ENCODE measurements at regions not wholly inside any gene's neighbourhood (a gene's known extent, or its start where the extent isn't known, plus 50 kb on each side); places are given as distances from the start of the nearest gene placed in this dataset.

GRCh38 chr4:62360156-62360545, 1160.0 kb downstream of the ADGRL3 start:
- no peak overlapping the region for H3K4me3 ChIP-seq (ENCODE audit: low read depth, low read length)
- in situ Hi-C loops (cut with HindIII; ENCODE audit: low sequenced_read_pairs): no loop called here
- no peak for DNase-seq (ENCODE audit: low read depth)
- TF ChIP-seq, protein P1, sequence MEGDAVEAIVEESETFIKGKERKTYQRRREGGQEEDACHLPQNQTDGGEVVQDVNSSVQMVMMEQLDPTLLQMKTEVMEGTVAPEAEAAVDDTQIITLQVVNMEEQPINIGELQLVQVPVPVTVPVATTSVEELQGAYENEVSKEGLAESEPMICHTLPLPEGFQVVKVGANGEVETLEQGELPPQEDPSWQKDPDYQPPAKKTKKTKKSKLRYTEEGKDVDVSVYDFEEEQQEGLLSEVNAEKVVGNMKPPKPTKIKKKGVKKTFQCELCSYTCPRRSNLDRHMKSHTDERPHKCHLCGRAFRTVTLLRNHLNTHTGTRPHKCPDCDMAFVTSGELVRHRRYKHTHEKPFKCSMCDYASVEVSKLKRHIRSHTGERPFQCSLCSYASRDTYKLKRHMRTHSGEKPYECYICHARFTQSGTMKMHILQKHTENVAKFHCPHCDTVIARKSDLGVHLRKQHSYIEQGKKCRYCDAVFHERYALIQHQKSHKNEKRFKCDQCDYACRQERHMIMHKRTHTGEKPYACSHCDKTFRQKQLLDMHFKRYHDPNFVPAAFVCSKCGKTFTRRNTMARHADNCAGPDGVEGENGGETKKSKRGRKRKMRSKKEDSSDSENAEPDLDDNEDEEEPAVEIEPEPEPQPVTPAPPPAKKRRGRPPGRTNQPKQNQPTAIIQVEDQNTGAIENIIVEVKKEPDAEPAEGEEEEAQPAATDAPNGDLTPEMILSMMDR (IDR thresholded peaks at IDR 0.05; ENCODE audit: low read depth, low read length, missing control alignments): no peak

- no peak for DNase-seq (ENCODE audit: low read depth)
- H3K4me3 ChIP-seq (ENCODE audit: low read depth, low read length): no peak overlapping the region
- TF ChIP-seq, protein P1 (IDR thresholded peaks at IDR 0.05; ENCODE audit: low read depth, low read length, missing control alignments): no peak
- in situ Hi-C loops (cut with HindIII; ENCODE audit: low sequenced_read_pairs): no loop called here
Observed at GRCh38 chr4:62359441-62360155, 1159.5 kb downstream of the ADGRL3 start.

- in situ Hi-C loops (cut with HindIII; ENCODE audit: low sequenced_read_pairs): no loop called here
- H3K4me3 ChIP-seq (ENCODE audit: low read depth, low read length): no peak overlapping the region
- DNase-seq (ENCODE audit: low read depth): no peak
- TF ChIP-seq, protein P1 (IDR thresholded peaks at IDR 0.05; ENCODE audit: low read depth, low read length, missing control alignments): no peak
Observed at GRCh38 chr4:62344915-62345314, 1144.8 kb downstream of the ADGRL3 start.

- no peak for DNase-seq (ENCODE audit: low read depth)
- TF ChIP-seq, protein P1 (IDR thresholded peaks at IDR 0.05; ENCODE audit: low read depth, low read length, missing control alignments): no peak
- in situ Hi-C loops (cut with HindIII; ENCODE audit: low sequenced_read_pairs): no loop called here
- no peak overlapping the region for H3K4me3 ChIP-seq (ENCODE audit: low read depth, low read length)
Observed at GRCh38 chr4:62344474-62344873, 1144.3 kb downstream of the ADGRL3 start.

GRCh38 chr4:62342346-62342745, 1142.2 kb downstream of the ADGRL3 start:
- no peak overlapping the region for H3K4me3 ChIP-seq (ENCODE audit: low read depth, low read length)
- DNase-seq (ENCODE audit: low read depth): no peak
- in situ Hi-C loops (cut with HindIII; ENCODE audit: low sequenced_read_pairs): no loop called here
- TF ChIP-seq, protein P1 (IDR thresholded peaks at IDR 0.05; ENCODE audit: low read depth, low read length, missing control alignments): no peak

DNA sequence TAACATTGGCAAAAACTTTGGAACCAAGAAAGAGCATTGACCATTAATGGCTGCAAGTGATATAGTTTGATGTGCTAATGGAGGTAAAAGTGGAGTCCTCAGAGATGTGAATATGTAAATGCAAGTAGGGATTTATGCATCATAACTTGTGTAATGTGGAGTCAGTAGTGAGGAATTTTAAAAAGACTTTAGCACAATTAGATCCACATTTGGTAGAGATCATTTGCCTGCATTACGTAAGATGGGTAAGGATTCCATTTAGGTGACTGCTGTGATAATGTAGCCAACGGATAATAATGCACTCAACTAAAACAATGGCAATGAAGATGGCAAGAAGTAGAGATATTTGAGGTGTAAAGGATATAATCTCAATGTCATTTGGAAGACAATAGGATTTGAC, 1128.4 kb downstream of the ADGRL3 start:
- in situ Hi-C loops (cut with HindIII; ENCODE audit: low sequenced_read_pairs): no loop called here
- H3K4me3 ChIP-seq (ENCODE audit: low read depth, low read length): no peak overlapping the region
- TF ChIP-seq, protein P1 (IDR thresholded peaks at IDR 0.05; ENCODE audit: low read depth, low read length, missing control alignments): no peak
- DNase-seq (ENCODE audit: low read depth): no peak
